ENCODE measurements at regions not wholly inside any gene's neighbourhood (a gene's known extent, or its start where the extent isn't known, plus 50 kb on each side); places are given as distances from the start of the nearest gene placed in this dataset.

DNA sequence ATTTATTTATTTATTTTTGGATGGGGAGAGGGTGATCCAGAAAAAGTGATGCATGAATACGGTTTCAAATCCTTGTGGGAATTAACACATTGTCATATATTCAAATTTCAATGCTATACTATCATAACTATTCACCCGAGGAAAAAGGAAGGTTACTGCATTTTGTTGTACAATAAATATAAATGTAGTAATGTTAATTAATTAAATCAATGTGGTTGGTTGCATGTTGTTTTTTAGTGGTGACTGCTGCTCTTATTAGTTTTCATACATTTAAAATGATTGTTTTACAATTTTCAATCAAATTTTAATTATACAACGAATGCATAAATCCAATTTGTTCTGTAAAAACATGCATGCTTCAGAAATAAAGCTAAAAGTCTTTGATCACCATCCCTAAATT is 180.5 kb downstream of the ZFP64 start:
- H3K4me3 ChIP-seq (ENCODE audit: low read depth, low read length, poor library complexity, severe bottlenecking), result no peak overlapping the region
- H3F3A ChIP-seq (ENCODE audit: insufficient read depth, low read length), result no peaks in the 10 kb centered on the region
- H4K20me1 ChIP-seq (ENCODE audit: insufficient read depth, low read length), result no peaks in the 10 kb centered on the region
- no peaks in the 10 kb centered on the region for H3K4me1 ChIP-seq (ENCODE audit: insufficient read depth, low read length, severe bottlenecking)
- H3K4me2 ChIP-seq (ENCODE audit: low read length), result no peak overlapping the region
- no peaks in the 10 kb centered on the region for H3K9me2 ChIP-seq (ENCODE audit: low read depth, low read length)
- no peak for TF ChIP-seq EZH2 (IDR thresholded peaks at IDR 0.05; ENCODE audit: borderline replicate concordance, low read length)
- TF ChIP-seq, protein P1, sequence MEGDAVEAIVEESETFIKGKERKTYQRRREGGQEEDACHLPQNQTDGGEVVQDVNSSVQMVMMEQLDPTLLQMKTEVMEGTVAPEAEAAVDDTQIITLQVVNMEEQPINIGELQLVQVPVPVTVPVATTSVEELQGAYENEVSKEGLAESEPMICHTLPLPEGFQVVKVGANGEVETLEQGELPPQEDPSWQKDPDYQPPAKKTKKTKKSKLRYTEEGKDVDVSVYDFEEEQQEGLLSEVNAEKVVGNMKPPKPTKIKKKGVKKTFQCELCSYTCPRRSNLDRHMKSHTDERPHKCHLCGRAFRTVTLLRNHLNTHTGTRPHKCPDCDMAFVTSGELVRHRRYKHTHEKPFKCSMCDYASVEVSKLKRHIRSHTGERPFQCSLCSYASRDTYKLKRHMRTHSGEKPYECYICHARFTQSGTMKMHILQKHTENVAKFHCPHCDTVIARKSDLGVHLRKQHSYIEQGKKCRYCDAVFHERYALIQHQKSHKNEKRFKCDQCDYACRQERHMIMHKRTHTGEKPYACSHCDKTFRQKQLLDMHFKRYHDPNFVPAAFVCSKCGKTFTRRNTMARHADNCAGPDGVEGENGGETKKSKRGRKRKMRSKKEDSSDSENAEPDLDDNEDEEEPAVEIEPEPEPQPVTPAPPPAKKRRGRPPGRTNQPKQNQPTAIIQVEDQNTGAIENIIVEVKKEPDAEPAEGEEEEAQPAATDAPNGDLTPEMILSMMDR (IDR thresholded peaks at IDR 0.05; ENCODE audit: low read length), result no peak
- H3K27ac ChIP-seq (ENCODE audit: low read depth, low read length, poor library complexity, severe bottlenecking), result no peak overlapping the region
- no peak overlapping the region for H3K9ac ChIP-seq (ENCODE audit: low read length)
- H2AFZ ChIP-seq (ENCODE audit: low read length), result no peak overlapping the region
- H3K9me3 ChIP-seq (ENCODE audit: low read length), result no peaks in the 10 kb centered on the region
- no peaks in the 10 kb centered on the region for H3K79me2 ChIP-seq (ENCODE audit: insufficient read depth, low read length)
- no peaks in the 10 kb centered on the region for H3K36me3 ChIP-seq (ENCODE audit: insufficient read depth, low read length)
- H3K27me3 ChIP-seq (ENCODE audit: insufficient read depth, low read length), result no peaks in the 10 kb centered on the region

DNA sequence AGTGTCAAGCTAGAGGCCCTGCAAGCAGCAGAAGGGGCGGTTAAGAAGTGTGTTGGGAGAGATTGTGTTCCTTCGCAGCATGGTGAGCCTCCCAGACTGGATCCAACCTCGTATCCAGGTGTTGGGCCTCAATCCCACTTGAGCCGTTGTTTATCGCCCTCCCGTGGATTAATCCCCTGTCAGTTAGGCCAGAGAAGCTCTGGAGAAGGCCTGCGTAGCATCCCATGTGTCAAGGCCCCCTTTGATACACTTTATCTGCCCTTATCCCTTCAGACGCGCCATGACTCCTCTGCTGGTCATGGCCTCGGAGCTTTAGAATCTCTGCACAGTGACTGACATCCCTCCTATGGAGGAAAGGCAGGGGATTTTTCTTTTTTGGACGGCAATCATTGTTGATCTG is 181.0 kb downstream of the ZFP64 start:
- Histone ChIP-seq H3K9me2 (ENCODE audit: low read depth, low read length) (no peaks in the 10 kb centered on the region), H3K27ac (ENCODE audit: low read depth, low read length, poor library complexity, severe bottlenecking) (no peak overlapping the region), H2AFZ (ENCODE audit: low read length) (no peak overlapping the region), H3K4me3 (ENCODE audit: low read depth, low read length, poor library complexity, severe bottlenecking) (no peak overlapping the region), H3K4me2 (ENCODE audit: low read length) (no peak overlapping the region), H3K9ac (ENCODE audit: low read length) (no peak overlapping the region), H3K27me3 (ENCODE audit: insufficient read depth, low read length) (no peaks in the 10 kb centered on the region), H3K79me2 (ENCODE audit: insufficient read depth, low read length) (no peaks in the 10 kb centered on the region), H3K4me1 (ENCODE audit: insufficient read depth, low read length, severe bottlenecking) (no peaks in the 10 kb centered on the region), H4K20me1 (ENCODE audit: insufficient read depth, low read length) (no peaks in the 10 kb centered on the region), H3K36me3 (ENCODE audit: insufficient read depth, low read length) (no peaks in the 10 kb centered on the region), H3F3A (ENCODE audit: insufficient read depth, low read length) (no peaks in the 10 kb centered on the region), H3K9me3 (ENCODE audit: low read length) (no peaks in the 10 kb centered on the region)
- TF ChIP-seq, protein P1 (IDR thresholded peaks at IDR 0.05; ENCODE audit: low read length), result no peak
- TF ChIP-seq EZH2 (IDR thresholded peaks at IDR 0.05; ENCODE audit: borderline replicate concordance, low read length), result no peak

DNA sequence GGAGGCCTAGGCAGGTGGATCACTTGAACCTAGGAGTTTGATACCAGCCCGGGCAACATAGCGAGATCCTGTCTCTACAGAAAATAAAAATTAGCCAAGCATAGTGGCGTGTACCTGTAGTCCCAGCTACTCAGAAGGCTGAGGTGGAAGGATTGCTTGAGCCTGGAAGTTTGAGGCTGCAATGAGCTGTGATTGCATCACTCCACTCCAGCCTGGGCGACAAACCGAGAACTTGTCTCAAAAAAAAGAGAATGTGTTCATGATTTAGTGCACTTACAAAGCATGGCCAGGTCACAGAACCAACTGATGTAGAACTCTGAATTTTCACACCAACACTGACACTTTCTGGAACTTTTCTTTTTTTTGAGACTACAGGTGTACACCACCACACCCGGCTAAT is 182.7 kb downstream of the ZFP64 start:
- Histone ChIP-seq H3K27ac (ENCODE audit: low read depth, low read length, poor library complexity, severe bottlenecking) (no peak overlapping the region), H3K4me1 (ENCODE audit: insufficient read depth, low read length, severe bottlenecking) (no peaks in the 10 kb centered on the region), H3K9me2 (ENCODE audit: low read depth, low read length) (no peaks in the 10 kb centered on the region), H3K79me2 (ENCODE audit: insufficient read depth, low read length) (no peaks in the 10 kb centered on the region), H2AFZ (ENCODE audit: low read length) (no peak overlapping the region), H3K36me3 (ENCODE audit: insufficient read depth, low read length) (no peaks in the 10 kb centered on the region), H3K4me3 (ENCODE audit: low read depth, low read length, poor library complexity, severe bottlenecking) (no peak overlapping the region), H3F3A (ENCODE audit: insufficient read depth, low read length) (no peaks in the 10 kb centered on the region), H3K9ac (ENCODE audit: low read length) (no peak overlapping the region), H3K27me3 (ENCODE audit: insufficient read depth, low read length) (no peaks in the 10 kb centered on the region), H3K9me3 (ENCODE audit: low read length) (no peaks in the 10 kb centered on the region), H3K4me2 (ENCODE audit: low read length) (no peak overlapping the region), H4K20me1 (ENCODE audit: insufficient read depth, low read length) (no peaks in the 10 kb centered on the region)
- no peak for TF ChIP-seq EZH2 (IDR thresholded peaks at IDR 0.05; ENCODE audit: borderline replicate concordance, low read length)
- TF ChIP-seq, protein P1 (IDR thresholded peaks at IDR 0.05; ENCODE audit: low read length), result no peak

Measured in OCI-LY1 (cell line).